ENCODE measurements at regions not wholly inside any gene's neighbourhood (a gene's known extent, or its start where the extent isn't known, plus 50 kb on each side); places are given as distances from the start of the nearest gene placed in this dataset.
"Not testable (repeated sequence)": the region's sequence is repeated elsewhere in the genome, so short reads cannot be mapped to it uniquely, and the experiment has no call there.

DNA sequence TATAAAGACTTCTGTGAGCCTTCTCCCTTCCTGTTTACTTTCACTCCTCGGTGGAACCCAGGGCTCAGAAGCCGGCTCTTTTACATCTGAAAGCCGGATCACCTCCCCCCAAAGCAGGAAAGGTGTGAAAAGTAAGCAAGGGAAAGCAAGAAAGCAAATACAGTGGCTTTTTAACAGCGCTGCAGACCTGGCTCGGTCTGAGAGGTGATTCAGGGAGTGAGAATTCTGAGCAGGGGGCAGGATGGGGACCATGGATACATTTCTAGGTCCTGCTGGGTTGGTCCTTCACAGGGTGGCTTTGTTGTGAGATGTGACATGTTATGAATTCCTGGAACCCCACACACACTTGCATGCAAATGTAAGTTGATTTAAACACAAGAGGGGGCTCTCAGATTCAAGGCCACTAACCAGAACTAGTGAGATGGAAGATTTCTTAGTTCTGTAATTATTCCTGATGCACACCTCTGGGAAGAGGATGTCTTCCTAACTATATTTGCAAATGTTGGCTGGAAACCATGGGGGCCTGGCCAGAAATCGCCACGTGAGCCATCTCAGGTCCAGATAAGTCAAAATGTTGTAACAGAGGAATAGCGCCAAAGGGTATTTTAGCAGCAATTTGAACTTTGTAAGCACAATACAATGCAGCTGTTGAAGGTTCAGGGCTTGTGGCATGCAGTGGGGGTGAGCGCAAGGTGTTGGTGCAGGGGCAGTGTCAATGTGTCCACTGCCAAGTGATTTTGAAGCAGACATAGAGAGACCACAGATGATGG is 670.1 kb upstream of the LCORL start:
- no peak for FAIRE-seq

DNA sequence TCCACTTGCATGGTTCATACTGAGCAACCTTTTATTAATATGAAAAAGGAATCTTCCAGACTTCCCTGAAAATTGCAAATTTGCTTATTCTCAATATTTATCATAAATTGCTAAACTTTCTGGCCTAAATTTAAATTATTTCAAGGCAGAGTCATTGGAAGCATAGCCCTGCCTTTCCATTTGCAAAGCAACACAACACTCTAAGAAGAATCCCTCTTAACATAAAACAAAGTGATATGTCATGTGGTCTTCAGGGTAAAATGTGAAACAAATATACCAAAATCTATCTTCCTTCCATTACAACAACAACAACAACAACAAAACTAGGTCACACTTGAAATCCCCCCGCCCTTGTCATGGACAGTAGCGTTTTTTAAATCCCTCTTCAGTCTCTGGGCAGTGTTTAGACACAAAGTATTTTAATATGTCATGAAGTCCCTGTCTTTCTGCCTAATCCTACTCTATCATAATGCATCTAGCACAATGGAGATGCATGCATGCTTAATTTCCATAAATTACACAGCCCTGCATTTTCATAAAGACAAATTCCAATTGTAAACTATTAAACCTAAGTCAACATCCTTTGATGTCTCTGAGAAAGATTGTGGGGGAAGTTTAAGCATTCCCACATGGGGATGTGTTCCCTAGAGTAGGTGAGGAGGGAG is 668.9 kb upstream of the LCORL start:
- no peak for FAIRE-seq

DNA sequence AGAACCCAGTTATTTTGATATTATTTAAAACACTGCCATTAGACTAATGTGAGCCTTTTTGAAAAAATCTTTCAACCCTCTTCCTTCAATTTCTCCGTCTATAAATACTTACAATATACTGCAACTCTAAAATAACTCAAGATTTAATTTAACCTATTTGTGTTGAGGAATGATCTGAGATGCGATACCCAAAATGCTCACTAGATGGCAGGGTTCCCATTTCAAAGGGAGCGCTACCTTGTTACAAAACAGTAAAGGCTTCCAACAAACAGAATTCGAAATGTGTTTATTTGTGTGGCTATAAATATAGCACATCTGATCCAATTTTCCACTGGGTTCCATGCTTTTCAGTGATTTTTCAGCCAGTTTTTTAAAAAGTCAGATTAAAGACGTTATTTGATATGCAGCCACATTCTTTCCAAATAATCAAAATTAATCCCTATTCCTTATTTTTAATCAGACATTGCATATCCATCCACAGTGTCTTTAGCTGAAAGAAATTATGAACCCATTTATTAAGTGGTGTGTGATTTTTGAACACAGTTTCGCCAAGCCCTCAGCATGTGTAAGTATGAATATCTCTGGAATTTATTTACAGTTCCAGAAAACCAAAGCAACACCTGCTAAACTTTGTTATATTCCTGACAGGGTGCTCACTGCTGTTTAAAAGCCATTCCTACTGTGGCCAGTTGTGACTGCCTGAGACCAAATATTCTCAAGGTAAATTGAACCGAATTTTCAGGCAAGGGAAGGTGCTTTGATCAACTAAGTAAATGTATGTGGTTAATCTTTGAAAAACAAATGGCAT is 668.0 kb upstream of the LCORL start:
- FAIRE-seq = no peak

DNA sequence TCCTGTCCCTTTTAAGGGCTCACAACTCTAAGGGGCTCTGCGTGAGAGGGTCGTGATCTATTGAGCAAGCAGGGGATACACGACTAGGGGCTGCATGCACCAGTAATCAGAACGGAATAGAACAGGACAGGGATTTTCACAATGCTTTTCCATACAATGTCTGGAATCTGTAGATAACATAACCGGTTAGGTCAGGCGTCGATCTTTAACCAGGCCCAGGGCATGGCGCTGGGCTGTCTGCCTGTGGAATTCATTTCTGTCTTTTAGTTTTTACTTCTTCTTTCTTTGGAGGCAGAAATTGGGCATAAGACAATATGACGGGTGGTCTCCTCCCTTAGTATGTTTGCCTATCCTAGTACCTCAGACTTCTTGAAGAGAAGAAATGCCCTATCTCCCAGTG is 666.8 kb upstream of the LCORL start:
- FAIRE-seq = not testable (repeated sequence)

DNA sequence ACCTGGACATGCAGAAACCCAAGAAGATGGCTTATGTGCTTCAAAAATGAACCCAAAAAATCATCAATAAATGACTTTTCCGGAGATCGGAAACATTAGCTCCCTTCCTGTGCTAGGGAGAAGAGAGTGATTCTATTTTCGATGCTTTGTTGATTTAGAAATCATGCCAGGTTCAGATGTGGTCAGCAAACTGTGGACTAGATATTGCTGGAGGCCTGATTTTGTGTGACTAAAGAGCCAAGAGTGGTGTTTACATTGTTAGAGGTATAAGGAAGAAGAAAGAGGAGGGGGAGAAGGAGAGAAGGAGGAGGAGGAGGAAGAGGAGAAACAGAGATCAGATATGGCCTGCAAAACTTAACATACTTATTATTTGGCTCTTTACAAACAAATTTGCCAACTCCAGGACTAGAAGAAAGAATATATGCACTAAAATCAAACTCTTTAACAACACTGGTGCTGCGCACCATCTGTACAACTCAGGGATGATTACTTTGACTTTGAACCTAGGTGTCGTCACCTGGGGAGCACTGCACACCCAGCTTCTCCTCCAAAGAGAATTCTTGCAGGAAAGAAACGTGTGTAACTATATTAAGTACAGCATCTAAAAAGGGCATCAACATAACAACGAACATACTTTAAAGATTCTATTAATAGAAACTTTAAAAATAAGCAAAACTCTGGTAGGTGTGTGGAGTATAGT is 664.9 kb upstream of the LCORL start:
- no peak for FAIRE-seq

DNA sequence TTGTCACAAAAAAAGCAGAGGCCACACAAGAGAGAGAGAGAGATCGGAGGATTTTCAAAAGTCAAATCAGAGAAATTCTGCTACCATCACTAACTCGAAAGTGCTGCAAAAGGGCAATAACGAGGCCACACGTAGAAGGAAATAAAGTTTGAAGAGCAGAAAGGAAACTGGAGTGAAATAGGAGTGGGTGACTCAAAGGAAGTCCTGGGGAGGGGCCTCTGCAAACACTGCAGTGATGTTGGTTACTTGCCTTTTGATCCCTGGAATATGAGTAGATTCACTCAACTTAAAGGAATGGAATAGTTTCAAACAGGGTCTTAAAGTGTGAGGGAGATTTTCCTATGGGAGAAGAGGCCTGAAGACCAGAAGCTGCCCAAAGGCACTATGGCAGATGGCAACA is 663.4 kb upstream of the LCORL start:
- FAIRE-seq = no peak

DNA sequence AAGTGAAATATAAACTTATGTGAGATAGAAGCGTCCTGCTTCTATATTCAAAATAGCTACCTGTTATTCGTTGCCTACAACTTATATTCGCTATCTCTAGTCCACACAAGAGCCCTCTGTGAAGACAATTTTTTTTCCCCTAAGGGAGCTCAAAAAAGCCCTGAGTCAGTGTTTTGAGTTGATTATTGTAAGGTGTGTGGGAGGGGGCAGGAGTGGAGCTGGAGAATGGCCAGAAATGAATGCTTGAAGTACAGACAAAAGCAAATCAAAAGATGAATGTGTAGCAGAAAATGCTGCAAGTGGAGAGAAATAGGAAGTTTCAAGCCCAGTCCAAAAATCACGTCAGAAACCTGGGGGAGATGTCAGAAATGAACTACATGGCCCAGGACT is 655.0 kb upstream of the LCORL start:
- FAIRE-seq = no peak

DNA sequence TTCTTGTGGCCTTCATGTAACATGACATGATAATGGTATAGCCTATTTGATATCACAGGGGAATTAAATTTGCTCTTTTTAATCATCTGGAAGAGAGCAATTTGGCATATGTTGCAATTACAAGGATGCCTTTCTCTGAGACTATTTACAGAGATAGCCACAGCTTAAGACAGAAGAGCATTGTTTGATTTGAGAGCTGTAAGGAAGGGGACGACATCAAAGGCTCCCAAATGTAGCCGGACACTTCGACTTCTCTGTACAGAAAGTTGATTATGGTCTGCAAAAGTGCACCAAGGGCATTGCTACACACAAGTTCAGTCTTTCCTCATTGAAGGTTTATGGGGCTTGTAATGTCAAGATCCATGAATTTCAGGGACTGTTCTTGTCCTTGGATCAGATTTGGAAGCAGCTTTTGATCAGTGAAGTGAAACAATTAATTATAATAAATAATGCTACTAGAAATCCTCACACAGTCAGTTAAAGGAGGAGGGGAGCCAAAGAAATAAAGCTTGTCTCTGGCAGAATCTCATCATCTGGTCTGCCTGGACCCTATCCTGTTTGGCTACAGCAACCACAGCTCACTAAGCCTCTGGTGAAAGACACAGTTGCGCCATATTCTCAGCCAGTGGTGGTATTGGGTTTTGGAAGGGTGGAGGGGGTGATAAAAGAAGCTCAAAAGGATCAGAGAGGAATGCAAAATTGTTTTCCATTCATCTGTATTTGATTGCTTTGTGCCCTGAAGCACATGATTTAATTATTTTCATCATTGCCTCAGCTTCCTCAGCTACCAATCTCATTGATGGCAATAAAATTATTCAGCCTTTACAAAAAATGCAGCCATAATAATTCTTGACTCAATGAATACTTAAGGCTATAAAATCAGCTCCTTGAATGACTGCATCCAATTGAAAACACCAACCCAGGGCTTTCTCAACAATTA is 654.3 kb upstream of the LCORL start:
- no peak for FAIRE-seq

DNA sequence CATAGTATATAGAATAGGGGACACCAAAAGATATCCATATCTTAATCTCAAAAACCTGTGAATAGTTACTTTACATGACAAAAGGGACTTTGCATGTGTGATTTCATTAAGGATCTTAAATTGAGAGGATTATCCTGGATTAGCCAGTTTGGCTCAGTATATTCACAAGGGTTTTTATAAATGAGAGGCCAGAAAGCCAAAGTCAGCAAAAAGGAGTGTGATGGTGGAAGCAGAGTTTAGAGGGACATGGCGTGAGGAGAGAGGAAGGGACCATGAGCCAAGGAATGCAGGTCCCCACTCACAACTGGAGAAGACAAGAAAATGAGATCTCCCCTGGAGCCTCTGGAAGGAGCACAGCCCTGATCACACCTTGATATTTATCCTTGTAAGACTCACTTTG is 648.5 kb upstream of the LCORL start:
- FAIRE-seq = no peak

DNA sequence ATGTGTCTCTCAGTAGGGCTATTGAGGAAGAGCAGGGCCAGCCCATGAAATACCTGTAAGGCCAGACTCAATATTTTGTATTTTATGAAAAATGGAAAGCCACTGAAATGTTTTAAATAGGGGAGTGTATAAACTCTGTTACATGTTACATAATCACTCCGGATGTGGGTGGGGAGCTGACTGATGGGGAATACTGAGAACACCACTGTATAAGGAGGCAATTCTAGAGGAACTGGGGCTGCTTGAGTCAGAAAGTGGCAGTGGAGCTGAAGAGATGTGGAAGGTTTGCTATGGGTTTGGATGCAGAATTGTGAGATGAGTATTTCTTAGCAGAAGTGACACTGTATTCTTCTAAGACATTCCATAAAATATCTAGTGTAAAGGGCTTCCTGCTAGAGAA is 647.8 kb upstream of the LCORL start:
- FAIRE-seq = no peak

DNA sequence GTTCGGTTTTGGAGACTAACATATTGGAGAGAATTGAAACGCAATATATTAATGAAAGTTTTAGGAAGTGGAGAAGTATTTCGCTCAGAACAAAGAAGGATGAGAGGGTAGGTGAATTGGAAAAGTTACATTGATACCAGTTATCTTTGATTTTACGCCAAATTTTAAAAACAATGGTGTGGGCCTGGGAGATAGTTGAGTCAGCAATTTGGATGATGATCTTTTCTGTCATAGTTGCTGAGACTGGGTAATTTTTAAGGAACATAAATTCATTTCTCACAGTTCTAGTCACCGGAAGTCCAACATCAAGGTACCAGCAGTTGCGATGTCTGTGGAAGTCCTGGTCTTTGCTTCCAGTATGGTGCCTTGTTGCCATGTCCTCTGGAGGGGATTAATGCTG is 644.8 kb upstream of the LCORL start:
- no peak for FAIRE-seq

DNA sequence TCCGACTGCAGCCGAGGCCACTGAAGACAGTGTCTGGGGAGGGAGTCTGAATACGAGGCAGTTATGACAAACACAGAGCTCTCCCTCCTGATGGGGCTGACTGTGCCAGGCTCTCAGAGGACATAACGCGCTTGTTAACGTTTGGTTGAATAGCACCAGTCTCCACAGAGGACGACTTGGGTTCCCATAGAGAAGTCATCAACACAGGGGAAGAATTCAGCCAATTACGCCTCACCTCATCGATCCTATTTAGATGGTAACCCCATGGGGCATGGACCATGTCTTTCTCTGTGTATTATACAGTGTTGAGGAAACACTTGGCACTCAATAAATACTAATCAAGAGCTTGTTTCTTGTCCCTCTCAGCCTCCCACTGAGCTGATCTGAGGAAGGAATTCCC is 642.6 kb upstream of the LCORL start:
- FAIRE-seq = no peak

DNA sequence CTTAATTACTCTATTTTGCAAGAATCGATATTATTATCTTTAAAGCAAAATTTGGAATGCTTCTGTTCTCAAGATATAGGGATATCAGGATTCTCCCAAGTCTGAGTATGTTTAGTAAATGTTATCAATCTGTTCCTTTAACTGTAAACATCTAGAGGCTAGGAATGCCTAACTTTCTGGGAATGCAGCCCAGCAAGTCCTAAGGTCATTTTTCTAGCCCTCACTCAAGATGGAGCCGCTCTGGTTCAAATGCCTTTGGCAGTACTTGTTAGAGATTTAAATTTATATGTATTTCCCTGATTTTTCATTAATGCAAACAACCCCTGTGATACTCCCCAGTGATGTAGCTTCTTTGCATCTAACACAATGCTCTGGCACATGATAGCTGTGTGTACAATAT is 623.8 kb upstream of the LCORL start:
- FAIRE-seq = no peak

DNA sequence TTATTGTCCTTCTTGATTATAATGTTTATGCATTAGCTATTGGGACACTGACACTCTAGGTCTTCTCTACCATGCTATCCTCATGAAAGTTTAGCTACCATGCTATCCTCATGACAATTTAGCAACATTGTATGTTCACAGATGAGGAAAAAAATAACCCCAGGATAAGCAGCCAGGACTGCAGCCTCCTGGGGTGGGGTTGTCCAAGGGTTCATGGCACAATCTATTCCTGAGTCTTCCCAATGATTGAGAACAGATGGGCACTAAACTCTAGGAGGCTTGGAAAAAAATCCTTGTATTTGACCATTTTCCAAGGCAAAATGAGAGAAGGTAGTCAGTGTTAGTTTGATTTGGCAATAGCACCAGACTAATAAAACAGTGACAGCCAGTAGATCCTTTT is 619.8 kb upstream of the LCORL start:
- FAIRE-seq = no peak

DNA sequence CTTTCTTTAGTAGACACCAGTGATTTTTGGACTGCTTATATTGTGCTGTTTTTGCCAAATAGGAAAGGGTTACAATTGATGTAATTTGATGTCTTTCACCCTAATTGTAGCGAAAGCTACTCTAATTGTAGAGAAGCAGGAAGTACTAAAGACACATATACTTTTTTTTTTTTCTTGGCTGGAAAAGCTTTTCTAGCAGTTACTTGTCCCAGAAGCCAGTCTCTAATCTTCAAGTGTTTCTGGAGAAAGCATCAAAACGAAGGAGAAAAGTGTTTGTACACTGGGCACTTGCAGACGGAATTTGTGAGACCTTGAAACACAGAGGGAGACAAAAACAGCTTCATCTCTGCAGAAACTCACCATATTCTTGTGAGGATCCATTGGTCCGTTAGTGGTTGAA is 616.5 kb upstream of the LCORL start:
- no peak for FAIRE-seq

DNA sequence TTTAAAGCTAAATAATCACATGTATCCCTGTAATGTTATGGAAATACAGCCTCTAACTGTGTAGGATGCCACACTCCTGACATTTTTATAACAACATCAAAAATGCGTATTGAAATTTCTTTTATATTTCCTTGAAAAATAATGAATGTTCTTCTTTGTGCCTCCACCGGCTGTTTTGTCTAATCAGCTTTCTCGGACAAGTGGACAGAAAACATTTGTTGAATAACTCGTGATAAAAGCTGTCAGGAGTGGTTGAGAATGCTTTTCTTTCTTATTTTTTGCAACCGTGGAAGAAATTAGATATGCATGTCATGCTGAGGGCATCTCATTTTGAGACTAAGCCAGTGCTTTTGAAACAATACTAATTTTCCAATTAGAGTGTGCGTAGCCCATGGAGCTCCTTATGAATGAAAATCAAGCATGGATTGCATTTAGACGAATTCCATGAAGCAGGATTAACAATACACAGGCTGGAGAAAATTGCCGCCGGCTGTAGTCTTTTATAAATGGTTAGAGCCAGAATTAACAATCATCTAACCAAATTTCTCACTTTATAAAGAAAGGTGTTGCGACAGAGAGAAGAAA is 614.5 kb upstream of the LCORL start:
- FAIRE-seq = no peak

DNA sequence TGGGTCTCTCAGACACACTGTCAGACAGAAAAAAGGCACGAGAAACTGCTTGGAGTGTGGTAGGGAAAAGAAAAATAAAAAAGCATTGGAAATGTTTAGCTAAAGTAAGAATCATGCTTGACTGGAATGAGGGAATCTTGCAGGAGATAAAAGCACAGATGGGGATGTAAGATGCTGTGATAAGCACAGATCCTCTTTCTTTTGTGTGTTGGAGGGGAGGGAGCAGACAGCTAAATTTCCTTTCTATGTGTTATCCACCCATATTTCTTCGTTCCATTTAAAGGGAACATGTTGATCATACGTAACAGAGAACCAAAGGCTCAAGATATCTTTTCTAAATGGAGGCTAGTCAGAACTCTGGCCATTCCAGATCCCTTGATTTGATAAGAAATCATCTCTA is 614.0 kb upstream of the LCORL start:
- no peak for FAIRE-seq

DNA sequence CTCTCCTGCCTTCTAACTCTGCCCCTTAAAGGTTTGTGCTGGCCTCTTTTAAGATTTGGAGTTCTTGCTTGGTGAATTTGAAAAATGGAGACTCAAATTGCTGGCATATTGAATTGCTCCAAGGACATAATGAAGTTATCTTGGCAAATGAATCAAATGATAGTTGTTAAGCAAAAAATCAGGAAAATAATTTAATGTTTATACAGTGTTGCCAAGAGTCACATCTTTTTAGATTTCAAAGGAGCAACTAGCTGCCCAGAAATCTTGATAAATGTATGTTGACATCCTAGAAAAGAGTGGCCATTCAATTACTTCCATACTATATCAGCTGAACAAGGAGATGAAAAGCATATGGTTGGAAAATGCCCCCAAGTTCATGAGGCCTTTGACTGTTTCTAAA is 610.0 kb upstream of the LCORL start:
- FAIRE-seq = no peak

DNA sequence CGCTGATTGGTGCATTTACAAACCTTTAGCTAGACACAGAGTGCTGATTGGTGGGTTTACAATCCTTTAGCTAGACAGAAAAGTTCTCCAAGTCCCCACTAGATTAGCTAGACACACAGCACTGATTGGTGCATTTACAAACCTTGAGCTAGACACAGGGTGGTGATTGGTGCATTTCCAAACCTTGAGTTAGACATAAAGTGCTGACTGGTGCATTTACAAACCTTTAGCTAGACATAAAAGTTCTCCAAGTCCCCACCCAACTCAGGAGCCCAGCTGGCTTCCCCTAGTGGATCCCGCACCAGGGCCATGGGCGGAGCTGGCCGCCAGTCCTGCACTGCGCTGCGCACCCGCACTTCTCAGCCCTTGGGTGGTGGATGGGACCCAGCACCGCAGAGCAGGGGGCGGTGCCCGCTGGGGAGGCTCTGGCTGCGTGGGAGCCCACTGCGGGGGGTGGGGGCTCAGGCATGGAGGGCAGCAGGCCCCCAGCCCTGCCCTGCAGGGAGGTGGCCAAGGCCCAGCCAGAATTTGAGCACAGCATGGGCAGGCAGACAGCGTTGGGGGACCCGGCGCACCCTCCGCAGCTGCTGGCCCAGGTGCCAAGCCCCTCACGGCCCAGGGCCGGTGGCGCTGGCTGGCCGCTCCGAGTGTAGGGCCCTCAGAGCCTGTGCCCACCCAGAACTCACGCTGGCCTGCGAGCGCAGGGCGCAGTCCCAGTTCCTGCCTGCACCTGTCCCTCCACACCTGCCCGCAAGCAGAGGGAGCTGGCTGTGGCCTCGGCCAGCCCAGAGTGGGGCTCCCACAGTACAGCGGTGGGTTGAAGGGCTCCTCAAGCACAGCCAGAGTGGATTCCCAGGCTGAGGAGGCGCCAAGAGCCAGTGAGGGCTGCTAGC is 608.9 kb upstream of the LCORL start:
- no peak for FAIRE-seq

DNA sequence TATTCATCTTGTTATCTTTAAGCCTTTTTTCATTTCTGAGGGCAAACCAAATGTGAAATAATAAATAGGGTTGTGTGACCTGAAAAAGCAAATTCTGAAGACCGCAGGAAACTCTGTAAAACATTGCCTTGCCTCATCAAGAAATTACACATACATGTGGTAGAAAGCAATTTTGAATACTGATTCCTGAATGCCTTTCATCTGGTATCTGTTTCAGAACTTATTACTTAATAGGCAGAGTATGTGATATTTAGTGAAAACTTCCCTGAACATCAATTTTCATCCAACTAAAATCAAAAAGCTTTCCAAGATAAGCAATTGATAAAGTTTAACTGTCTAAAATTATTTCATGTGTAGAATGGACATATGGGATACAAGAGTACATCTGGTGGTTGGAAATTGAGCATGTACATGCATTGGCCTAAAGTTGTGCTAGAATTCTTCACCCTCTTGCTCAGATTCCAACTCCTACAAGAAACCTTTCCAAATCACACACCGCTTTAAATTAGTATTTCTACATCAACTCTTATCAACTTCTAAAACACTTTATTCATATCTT is 606.0 kb upstream of the LCORL start:
- FAIRE-seq = no peak

Data from colon (tissue), 2 donors.